Small intestine (tissue), 7 donors: ENCODE measurements at regions not wholly inside any gene's neighbourhood (a gene's known extent, or its start where the extent isn't known, plus 50 kb on each side); places are given as distances from the start of the nearest gene placed in this dataset.

Experiments used
- DNase-seq, 2 donors: peaks; one replicate each; pipeline versions ENCODE4 v3.0.0 to v3.0.0-alpha.2; 2013
- FAIRE-seq: peaks from 2 replicates; lab custom pipeline; 2012; peaks lifted over from hg19 to GRCh38; lab: Jason Lieb, UNC
- H3K27ac ChIP-seq, 3 donors: one replicate each; pipeline ENCODE4 v1.5.1; 2013; ENCODE audit warnings: low read length in 2 of 3, mild to moderate bottlenecking in 2 of 3, control low read depth in 1 of 3, inconsistent platforms in 1 of 3, low read depth in 1 of 3, moderate library complexity in 1 of 3
- H3K27me3 ChIP-seq, 3 donors: one replicate each; pipeline ENCODE4 v1.6.1; 2013; ENCODE audit warnings: low read length in 3 of 3, inconsistent platforms in 1 of 3; ENCODE audit not compliant: control insufficient read depth in 3 of 3, insufficient read depth in 3 of 3
- H3K36me3 ChIP-seq, 3 donors: one replicate each; pipeline ENCODE4 v1.6.1; 2013; ENCODE audit warnings: low read length in 3 of 3, inconsistent platforms in 1 of 3, low read depth in 1 of 3, mild to moderate bottlenecking in 1 of 3, moderate library complexity in 1 of 3; ENCODE audit not compliant: control insufficient read depth in 3 of 3, insufficient read depth in 2 of 3
- H3K4me1 ChIP-seq, 3 donors: one replicate each; pipeline ENCODE4 v1.6.1; 2013; ENCODE audit warnings: low read length in 2 of 3, inconsistent platforms in 1 of 3, low read depth in 1 of 3, mild to moderate bottlenecking in 1 of 3, moderate library complexity in 1 of 3; ENCODE audit not compliant: control insufficient read depth in 3 of 3, insufficient read depth in 2 of 3
- H3K4me3 ChIP-seq, 3 donors: one replicate each; pipeline ENCODE4 v1.5.1; 2013; ENCODE audit warnings: low read length in 3 of 3, control low read depth in 1 of 3, inconsistent platforms in 1 of 3, low read depth in 1 of 3, mild to moderate bottlenecking in 1 of 3, moderate library complexity in 1 of 3
- H3K9me3 ChIP-seq, 2 donors: one replicate each; pipeline ENCODE4 v1.6.1; 2013; ENCODE audit warnings: low read depth in 1 of 2, low read length in 1 of 2; ENCODE audit not compliant: control insufficient read depth in 2 of 2, insufficient read depth in 1 of 2
- WGBS, 3 donors: extraction: QIAGEN DNeasy Blood & Tissue Kit; methylation state at CpG; one replicate each; pipeline ENCODE4 v1.1.7; 2013; 5-methylcytosine and 5-hydroxymethylcytosine counted together
- donor health status: healthy with polysubstance abuse.
- donor health status: control.
- donor health status: control.
- donor health status: Bipolar disorder and iron deficiency.
- donor health status: healthy.

DNA sequence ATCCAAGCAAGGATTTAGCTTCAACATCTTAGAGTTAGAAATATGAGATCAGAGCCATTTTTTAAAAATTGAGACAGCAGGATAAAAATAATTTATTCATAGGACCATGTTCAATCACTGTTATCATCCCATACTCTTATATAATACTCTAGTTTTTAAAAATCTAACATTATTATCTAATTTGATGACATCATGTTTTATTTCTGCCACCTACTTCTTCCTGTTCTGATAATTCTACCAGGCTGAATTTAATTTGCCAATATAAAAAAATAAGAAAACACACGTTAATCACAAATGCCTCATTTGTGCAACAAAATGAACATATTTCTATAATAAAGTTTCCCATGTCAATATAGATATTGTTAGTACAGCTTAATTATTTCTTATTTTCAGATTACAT, 621.7 kb downstream of the KCNJ3 start:
- no peaks in the 10 kb centered on the region for H3K36me3 ChIP-seq
- 46 to 82% (median 58%) methylated on average over 1 of the region's 1 CpG for WGBS, 3 donors
- DNase-seq = no peak
- no peaks in the 10 kb centered on the region for H3K9me3 ChIP-seq
- no peak overlapping the region for H3K27ac ChIP-seq
- H3K4me3 ChIP-seq = no peak overlapping the region
- no peak for FAIRE-seq
- H3K27me3 ChIP-seq = no peaks in the 10 kb centered on the region
- H3K4me1 ChIP-seq = no peaks in the 10 kb centered on the region

DNA sequence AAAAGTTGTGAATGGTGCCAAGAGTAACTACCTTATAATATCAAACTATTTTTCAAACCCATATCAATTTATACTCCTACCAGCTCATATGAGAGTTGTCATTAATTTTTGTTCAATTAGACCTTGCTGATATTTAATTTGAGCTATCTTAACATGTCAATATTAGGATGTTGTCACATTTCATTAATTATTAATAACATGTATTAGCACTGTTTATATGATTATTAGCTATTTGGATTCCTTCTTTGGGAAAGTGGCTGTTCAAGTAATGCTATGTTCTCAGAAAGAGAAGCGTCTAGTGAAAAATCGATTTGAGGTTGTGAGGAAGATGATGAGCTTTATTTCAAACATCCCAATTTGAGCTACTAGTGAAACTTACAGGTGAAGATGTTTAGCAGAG, 620.2 kb downstream of the KCNJ3 start:
- Histone ChIP-seq H3K36me3 (no peaks in the 10 kb centered on the region), H3K4me3 (no peak overlapping the region), H3K27ac (no peak overlapping the region), H3K27me3 (no peaks in the 10 kb centered on the region), H3K4me1 (no peaks in the 10 kb centered on the region), H3K9me3 (no peaks in the 10 kb centered on the region)
- DNase-seq (no peak), FAIRE-seq (no peak)
- 73 to 84% (median 83%) methylated on average over 2 of the region's 2 CpGs for WGBS, 3 donors

DNA sequence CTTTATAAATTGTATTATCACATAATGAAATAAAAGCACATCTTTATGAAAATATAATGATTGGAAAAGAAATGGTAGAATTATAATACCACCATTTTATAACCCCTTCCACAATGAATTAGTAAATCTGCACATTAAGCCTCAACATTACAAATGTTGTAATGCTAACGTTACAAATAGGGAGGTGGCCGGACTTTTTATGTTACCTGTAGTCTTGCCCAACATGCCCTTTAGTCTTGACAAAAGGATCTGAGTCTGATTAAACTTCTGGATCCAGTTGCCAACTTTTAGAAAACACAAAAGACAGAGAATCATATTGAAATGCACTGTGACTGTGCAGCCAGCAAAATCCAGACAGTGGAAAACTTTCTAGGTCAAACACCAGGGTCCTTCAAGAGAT, 617.3 kb downstream of the KCNJ3 start:
- WGBS, 3 donors = 13 to 59% (median 33%) methylated on average over 2 of the region's 2 CpGs
- FAIRE-seq (no peak), DNase-seq (no peak)
- Histone ChIP-seq H3K4me3 (no peak overlapping the region), H3K27me3 (no peaks in the 10 kb centered on the region), H3K36me3 (no peaks in the 10 kb centered on the region), H3K4me1 (no peaks in the 10 kb centered on the region), H3K9me3 (no peaks in the 10 kb centered on the region), H3K27ac (no peak overlapping the region)

DNA sequence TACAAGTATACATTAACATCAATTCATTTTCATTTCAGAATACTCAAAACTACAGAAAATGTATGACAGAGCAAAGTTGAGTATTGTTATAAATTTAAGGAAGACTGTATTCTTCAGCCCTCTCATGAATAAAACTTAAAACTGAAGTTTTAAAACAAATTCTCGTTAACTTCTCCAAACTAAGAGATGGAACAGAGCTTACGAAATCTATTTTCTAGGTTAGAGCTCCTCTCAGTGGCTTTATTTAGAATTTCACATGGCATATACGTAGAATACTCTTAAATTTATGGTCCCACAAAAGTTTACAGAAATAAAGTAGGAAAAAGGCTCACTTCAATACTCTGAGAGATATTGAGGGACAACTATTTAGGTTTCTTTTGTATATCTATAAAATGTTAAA, 612.1 kb downstream of the KCNJ3 start:
- no peaks in the 10 kb centered on the region for H3K27me3 ChIP-seq
- DNase-seq (peak; percentile 11 to 18), FAIRE-seq (peak; percentile 80)
- no peaks in the 10 kb centered on the region for H3K36me3 ChIP-seq
- no peaks in the 10 kb centered on the region for H3K4me1 ChIP-seq
- H3K27ac ChIP-seq = no peak overlapping the region
- H3K4me3 ChIP-seq = no peak overlapping the region
- WGBS, 3 donors = 3 to 10% (median 4%) methylated on average over 3 of the region's 3 CpGs
- no peaks in the 10 kb centered on the region for H3K9me3 ChIP-seq

DNA sequence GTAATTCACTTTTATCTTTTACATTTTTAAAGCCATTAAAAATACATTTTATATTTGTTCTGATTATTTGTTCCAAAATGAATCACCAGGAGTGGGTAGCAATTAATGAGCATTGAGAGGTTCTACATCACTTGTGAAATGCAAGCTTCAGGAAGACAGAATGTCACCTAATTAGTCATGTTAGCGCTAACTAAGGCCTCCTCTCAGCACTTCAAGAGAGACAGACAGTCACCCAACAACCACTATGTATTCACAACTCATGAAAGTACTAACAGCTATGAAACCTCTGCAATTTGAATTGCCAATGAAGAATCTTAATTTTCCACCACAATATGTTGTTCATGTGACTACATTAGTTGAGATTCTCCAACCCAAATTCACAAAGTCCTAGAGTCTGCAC, 611.0 kb downstream of the KCNJ3 start:
- Histone ChIP-seq H3K4me1 (no peaks in the 10 kb centered on the region), H3K4me3 (no peak overlapping the region), H3K27ac (no peak overlapping the region), H3K9me3 (no peaks in the 10 kb centered on the region), H3K27me3 (no peaks in the 10 kb centered on the region), H3K36me3 (no peaks in the 10 kb centered on the region)
- DNase-seq = no peak
- WGBS, 3 donors = 80 to 90% (median 87%) methylated on average over 1 of the region's 1 CpG
- FAIRE-seq = no peak

DNA sequence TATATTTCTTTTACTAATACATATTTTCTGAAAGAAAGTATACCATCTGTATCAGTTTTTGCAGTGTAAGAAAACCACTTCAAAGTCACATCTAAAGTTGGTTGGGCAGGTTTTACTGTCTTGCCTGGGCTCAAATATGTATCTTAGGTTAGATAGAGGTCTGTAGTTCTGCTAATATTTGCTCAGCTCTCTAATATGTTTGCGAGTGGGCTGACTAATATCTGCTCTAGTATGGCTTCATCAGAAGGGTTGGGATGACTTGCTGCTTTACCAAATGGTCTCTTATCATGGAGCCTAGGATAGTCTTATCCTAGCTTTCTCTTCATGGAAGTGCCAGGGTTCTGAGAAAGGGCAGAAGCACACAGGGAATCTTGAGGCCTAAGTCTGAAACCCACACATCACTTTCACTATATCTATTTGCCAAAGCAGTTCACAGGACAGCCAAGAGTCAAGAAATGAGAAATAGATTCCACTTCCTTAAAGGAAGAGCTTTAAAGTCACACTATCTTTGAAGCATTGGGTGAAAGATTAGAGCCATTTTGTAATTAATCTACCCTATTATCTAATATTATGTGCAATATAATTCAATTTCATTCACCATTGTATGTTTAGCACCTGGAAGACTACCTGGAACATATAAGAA, 610.0 kb downstream of the KCNJ3 start:
- H3K4me1 ChIP-seq = no peaks in the 10 kb centered on the region
- H3K9me3 ChIP-seq = no peaks in the 10 kb centered on the region
- DNase-seq (peak; percentile 5 to 29), FAIRE-seq (no peak)
- 44 to 58% (median 54%) methylated on average over 1 of the region's 1 CpG for WGBS, 3 donors
- no peaks in the 10 kb centered on the region for H3K27me3 ChIP-seq
- H3K4me3 ChIP-seq = no peak overlapping the region
- no peaks in the 10 kb centered on the region for H3K36me3 ChIP-seq
- H3K27ac ChIP-seq = no peak overlapping the region

DNA sequence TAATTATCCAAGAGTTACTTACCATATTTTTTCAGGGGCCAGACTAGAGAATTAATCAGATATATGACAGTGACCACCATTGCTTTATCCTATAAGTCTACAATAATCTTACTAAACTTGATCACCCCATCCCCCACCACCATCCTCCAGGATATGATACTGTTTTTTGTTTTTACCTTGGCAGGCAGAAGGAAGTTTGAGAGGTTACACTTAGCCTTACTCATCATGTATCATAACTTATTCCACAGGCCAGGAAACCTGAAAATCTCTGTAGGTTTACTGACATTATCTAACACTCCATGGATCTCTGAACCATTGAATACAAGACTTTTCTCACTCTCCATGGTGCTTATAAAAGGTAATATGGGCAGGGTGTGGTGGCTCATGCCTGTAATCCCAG, 602.7 kb downstream of the KCNJ3 start:
- no peaks in the 10 kb centered on the region for H3K9me3 ChIP-seq
- H3K4me1 ChIP-seq = no peaks in the 10 kb centered on the region
- H3K4me3 ChIP-seq = no peak overlapping the region
- DNase-seq = no peak
- no peak overlapping the region for H3K27ac ChIP-seq
- H3K27me3 ChIP-seq = no peaks in the 10 kb centered on the region
- no peaks in the 10 kb centered on the region for H3K36me3 ChIP-seq
- FAIRE-seq = no peak

DNA sequence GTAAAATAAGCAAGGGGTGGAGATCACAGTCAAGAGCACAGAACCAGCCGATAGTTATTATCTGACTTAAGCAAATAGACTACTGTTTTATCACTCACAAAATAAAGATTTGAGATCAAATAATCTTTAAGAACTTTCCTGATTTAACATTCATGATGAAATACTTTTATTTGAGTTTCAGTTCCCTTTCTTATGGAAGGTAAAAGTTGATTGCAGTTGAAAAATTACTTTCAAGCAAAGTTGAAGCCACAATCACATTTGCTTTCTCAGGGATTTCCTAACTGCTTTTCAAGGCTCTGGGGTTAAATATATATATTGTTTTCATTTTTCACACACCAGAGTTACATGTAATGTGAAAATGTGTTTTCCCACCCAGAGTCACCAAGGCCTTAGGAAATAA, 599.5 kb downstream of the KCNJ3 start:
- DNase-seq (no peak), FAIRE-seq (no peak)
- Histone ChIP-seq H3K9me3 (no peaks in the 10 kb centered on the region), H3K36me3 (no peaks in the 10 kb centered on the region), H3K27ac (no peak overlapping the region), H3K4me3 (no peak overlapping the region), H3K27me3 (no peaks in the 10 kb centered on the region), H3K4me1 (no peaks in the 10 kb centered on the region)
- WGBS, 3 donors = 12 to 40% (median 33%) methylated on average over 1 of the region's 1 CpG

DNA sequence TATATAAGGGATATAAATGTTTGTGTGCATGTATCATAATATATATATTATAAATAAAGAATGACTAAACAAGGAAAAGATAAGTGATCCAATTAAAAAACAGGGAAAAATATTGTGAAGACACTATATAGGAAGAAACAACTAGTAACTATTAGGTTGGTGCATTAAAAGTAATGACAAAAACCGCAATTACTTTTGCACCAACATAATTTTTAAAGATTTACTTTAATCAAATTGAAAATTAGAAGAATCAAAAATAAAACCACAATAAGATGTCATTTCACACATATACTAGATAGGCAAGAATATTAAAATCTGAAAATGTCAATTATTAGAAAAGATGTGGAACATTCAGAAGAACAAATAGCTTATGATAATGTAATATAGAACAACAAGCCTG, 595.9 kb downstream of the KCNJ3 start:
- no peaks in the 10 kb centered on the region for H3K4me1 ChIP-seq
- H3K27ac ChIP-seq = no peak overlapping the region
- H3K9me3 ChIP-seq = no peaks in the 10 kb centered on the region
- WGBS, 3 donors = 69 to 85% (median 76%) methylated on average over 1 of the region's 1 CpG
- no peaks in the 10 kb centered on the region for H3K36me3 ChIP-seq
- H3K4me3 ChIP-seq = no peak overlapping the region
- DNase-seq = no peak
- FAIRE-seq = peak; percentile 41
- no peaks in the 10 kb centered on the region for H3K27me3 ChIP-seq
